ENCODE measurements at regions not wholly inside any gene's neighbourhood (a gene's known extent, or its start where the extent isn't known, plus 50 kb on each side); places are given as distances from the start of the nearest gene placed in this dataset.

GRCh38 chr13:44271915-44272341, 101.7 kb upstream of the SERP2 start:
- no peaks in the 10 kb centered on the region for H3K9me3 ChIP-seq
- no peak overlapping the region for H3K4me3 ChIP-seq
- peaks cover 9 to 90% (median 59%) of the 10 kb centered on the region in 4 donors for H3K4me1 ChIP-seq
- H3K27ac ChIP-seq = peak overlapping the region; percentile 79 to 83
- no peaks in the 10 kb centered on the region for H3K27me3 ChIP-seq
- TF ChIP-seq, protein P1, sequence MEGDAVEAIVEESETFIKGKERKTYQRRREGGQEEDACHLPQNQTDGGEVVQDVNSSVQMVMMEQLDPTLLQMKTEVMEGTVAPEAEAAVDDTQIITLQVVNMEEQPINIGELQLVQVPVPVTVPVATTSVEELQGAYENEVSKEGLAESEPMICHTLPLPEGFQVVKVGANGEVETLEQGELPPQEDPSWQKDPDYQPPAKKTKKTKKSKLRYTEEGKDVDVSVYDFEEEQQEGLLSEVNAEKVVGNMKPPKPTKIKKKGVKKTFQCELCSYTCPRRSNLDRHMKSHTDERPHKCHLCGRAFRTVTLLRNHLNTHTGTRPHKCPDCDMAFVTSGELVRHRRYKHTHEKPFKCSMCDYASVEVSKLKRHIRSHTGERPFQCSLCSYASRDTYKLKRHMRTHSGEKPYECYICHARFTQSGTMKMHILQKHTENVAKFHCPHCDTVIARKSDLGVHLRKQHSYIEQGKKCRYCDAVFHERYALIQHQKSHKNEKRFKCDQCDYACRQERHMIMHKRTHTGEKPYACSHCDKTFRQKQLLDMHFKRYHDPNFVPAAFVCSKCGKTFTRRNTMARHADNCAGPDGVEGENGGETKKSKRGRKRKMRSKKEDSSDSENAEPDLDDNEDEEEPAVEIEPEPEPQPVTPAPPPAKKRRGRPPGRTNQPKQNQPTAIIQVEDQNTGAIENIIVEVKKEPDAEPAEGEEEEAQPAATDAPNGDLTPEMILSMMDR (IDR thresholded peaks at IDR 0.05) = no peak
- no peaks in the 10 kb centered on the region for H3K36me3 ChIP-seq
- DNase-seq = peak; percentile 69 to 83
- intact Hi-C loops (cut with DNase I; ENCODE audit: low total_unique reads) = loop anchor here (5.0 kb wide), 1 partner anchor 45 kb away; no protein-coding TSS in a partner anchor

GRCh38 chr13:44272692-44273091, 100.9 kb upstream of the SERP2 start:
- Histone ChIP-seq H3K27ac (peak overlapping the region; percentile 79 to 83), H3K4me1 (peaks cover 9 to 83% (median 55%) of the 10 kb centered on the region in 4 donors), H3K9me3 (no peaks in the 10 kb centered on the region), H3K36me3 (no peaks in the 10 kb centered on the region), H3K27me3 (no peaks in the 10 kb centered on the region), H3K4me3 (no peak overlapping the region)
- DNase-seq = no peak
- TF ChIP-seq, protein P1 (IDR thresholded peaks at IDR 0.05) = no peak
- intact Hi-C loops (cut with DNase I; ENCODE audit: low total_unique reads) = loop anchor here (5.0 kb wide), 1 partner anchor 45 kb away; no protein-coding TSS in a partner anchor

GRCh38 chr13:44273216-44273615, 100.4 kb upstream of the SERP2 start:
- Histone ChIP-seq H3K4me3 (no peak overlapping the region), H3K27ac (peak overlapping the region; percentile 79 to 83), H3K36me3 (no peaks in the 10 kb centered on the region), H3K4me1 (peaks cover 8 to 77% (median 50%) of the 10 kb centered on the region in 4 donors), H3K9me3 (no peaks in the 10 kb centered on the region), H3K27me3 (no peaks in the 10 kb centered on the region)
- TF ChIP-seq, protein P1 (IDR thresholded peaks at IDR 0.05) = no peak
- intact Hi-C loops (cut with DNase I; ENCODE audit: low total_unique reads) = loop anchor here (5.0 kb wide), 1 partner anchor 46 kb away; no protein-coding TSS in a partner anchor
- no peak for DNase-seq

- Histone ChIP-seq H3K27me3 (no peaks in the 10 kb centered on the region), H3K4me3 (peak overlapping the region; percentile 4 to 24), H3K27ac (peak overlapping the region; percentile 79 to 83), H3K9me3 (no peaks in the 10 kb centered on the region), H3K36me3 (no peaks in the 10 kb centered on the region), H3K4me1 (peaks cover 0 to 68% (median 42%) of the 10 kb centered on the region in 4 donors)
- DNase-seq = no peak
- TF ChIP-seq, protein P1 (IDR thresholded peaks at IDR 0.05) = no peak
- intact Hi-C loops (cut with DNase I; ENCODE audit: low total_unique reads) = loop anchor here (5.0 kb wide), 1 partner anchor 47 kb away; no protein-coding TSS in a partner anchor
Measured at GRCh38 chr13:44273991-44274770, 99.4 kb upstream of the SERP2 start.

DNA sequence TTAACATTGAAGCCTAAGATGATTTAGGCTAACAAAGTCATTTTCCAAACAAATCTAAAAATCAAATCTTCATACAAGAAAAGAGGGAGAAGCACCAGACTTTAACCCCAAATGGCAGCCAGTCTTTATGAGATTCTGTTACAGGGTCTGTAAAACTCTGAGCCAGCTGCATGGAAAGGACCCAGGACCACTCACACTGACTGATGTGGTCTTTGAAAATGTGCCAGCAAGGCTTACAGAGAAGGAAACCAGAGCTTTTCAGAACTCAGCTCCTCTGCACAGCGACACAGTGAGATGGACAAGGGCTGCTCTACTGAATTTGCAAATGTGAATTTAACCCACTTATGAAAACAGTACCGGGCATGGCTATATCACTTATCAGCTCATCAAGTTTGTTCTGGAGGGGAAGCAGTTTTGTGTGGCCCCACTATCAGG, 98.8 kb upstream of the SERP2 start:
- TF ChIP-seq, protein P1 (IDR thresholded peaks at IDR 0.05) = no peak
- intact Hi-C loops (cut with DNase I; ENCODE audit: low total_unique reads) = loop anchor here (5.0 kb wide), 1 partner anchor 47 kb away; no protein-coding TSS in a partner anchor
- Histone ChIP-seq H3K9me3 (no peaks in the 10 kb centered on the region), H3K36me3 (no peaks in the 10 kb centered on the region), H3K27me3 (no peaks in the 10 kb centered on the region), H3K27ac (peak overlapping the region; percentile 79 to 83), H3K4me3 (peak overlapping the region in 1 of 2 donors; percentile 24), H3K4me1 (peaks cover 0 to 62% (median 42%) of the 10 kb centered on the region in 4 donors)
- DNase-seq = no peak

All from tibial artery (tissue), 4 donors.